H1 (cell line): ENCODE measurements at regions not wholly inside any gene's neighbourhood (a gene's known extent, or its start where the extent isn't known, plus 50 kb on each side); places are given as distances from the start of the nearest gene placed in this dataset.

ENCODE experiments used
- EGR1 ChIP-seq: IDR thresholded peaks from 2 replicates; pipeline ENCODE4 v1.6.1; 2011; ENCODE audit warnings: low read depth, low read length, borderline replicate concordance
- GTF2F1 ChIP-seq: IDR thresholded peaks from 2 replicates; pipeline ENCODE4 v1.6.1; 2012; ENCODE audit warnings: low read depth, low read length, improper control_type of control experiment, borderline replicate concordance
- JUND ChIP-seq: IDR thresholded peaks from 2 replicates; pipeline ENCODE4 v1.6.1; 2011; ENCODE audit warnings: mild to moderate bottlenecking, improper control_type of control experiment, low read length
- POLR2A ChIP-seq, 2 experiments: IDR thresholded peaks; 1 replicate in 1 of 2; 2 replicates in 1 of 2; pipeline ENCODE4 v1.6.1; 2011; ENCODE audit warnings: low read depth in 2 of 2, low read length in 2 of 2, mild to moderate bottlenecking in 2 of 2; ENCODE audit errors: control extremely low read depth in 1 of 2
- POU5F1 ChIP-seq: IDR thresholded peaks from 2 replicates; pipeline ENCODE4 v1.6.1; 2011; ENCODE audit warnings: low read depth, mild to moderate bottlenecking, low read length, moderate library complexity
- RFX5 ChIP-seq: IDR thresholded peaks from 2 replicates; pipeline ENCODE4 v1.6.1; 2011; ENCODE audit warnings: low read depth, low read length, improper control_type of control experiment, borderline replicate concordance
- SP2 ChIP-seq: IDR thresholded peaks from 2 replicates; pipeline ENCODE4 v1.6.1; 2012; ENCODE audit warnings: mild to moderate bottlenecking, low read length, inconsistent platforms
- TAF1 ChIP-seq: IDR thresholded peaks from 2 replicates; pipeline ENCODE4 v1.6.1; 2011; ENCODE audit warnings: mild to moderate bottlenecking, low read depth, low read length
- TF ChIP-seq, protein P1 (sequence below): fragments of 300-600 bp; sonication (generic); IDR thresholded peaks from 2 replicates; pipeline ENCODE4 v1.7.1; 2012; ENCODE audit warnings: low read length, moderate library complexity, mild to moderate bottlenecking, inconsistent platforms; ENCODE audit not compliant: insufficient replicate concordance
- TF ChIP-seq, protein P2 (sequence below): IDR thresholded peaks from 2 replicates; pipeline ENCODE4 v1.6.1; 2011; ENCODE audit warnings: low read depth, mild to moderate bottlenecking, low read length; ENCODE audit not compliant: insufficient read depth

DNA sequence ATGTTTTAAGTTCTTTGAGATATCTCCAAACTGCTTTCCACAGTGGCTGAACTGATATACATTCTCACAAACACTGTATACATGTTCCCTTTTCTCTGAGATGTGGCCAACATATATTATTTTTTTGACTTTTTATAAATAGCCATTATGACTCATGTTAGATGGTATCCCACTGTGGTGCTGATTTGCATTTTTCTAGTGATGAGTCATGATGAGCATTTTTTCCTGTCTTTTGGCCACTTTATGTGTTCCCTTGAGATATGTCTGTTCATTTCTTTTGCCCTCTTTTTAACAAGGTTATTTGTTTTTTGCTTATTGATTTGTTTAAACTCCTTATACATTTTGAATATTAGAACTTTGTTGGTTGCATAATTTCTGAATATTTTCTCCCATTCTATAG lies 1055.1 kb downstream of the NXPH1 start (continued):
- TF ChIP-seq, protein P1, sequence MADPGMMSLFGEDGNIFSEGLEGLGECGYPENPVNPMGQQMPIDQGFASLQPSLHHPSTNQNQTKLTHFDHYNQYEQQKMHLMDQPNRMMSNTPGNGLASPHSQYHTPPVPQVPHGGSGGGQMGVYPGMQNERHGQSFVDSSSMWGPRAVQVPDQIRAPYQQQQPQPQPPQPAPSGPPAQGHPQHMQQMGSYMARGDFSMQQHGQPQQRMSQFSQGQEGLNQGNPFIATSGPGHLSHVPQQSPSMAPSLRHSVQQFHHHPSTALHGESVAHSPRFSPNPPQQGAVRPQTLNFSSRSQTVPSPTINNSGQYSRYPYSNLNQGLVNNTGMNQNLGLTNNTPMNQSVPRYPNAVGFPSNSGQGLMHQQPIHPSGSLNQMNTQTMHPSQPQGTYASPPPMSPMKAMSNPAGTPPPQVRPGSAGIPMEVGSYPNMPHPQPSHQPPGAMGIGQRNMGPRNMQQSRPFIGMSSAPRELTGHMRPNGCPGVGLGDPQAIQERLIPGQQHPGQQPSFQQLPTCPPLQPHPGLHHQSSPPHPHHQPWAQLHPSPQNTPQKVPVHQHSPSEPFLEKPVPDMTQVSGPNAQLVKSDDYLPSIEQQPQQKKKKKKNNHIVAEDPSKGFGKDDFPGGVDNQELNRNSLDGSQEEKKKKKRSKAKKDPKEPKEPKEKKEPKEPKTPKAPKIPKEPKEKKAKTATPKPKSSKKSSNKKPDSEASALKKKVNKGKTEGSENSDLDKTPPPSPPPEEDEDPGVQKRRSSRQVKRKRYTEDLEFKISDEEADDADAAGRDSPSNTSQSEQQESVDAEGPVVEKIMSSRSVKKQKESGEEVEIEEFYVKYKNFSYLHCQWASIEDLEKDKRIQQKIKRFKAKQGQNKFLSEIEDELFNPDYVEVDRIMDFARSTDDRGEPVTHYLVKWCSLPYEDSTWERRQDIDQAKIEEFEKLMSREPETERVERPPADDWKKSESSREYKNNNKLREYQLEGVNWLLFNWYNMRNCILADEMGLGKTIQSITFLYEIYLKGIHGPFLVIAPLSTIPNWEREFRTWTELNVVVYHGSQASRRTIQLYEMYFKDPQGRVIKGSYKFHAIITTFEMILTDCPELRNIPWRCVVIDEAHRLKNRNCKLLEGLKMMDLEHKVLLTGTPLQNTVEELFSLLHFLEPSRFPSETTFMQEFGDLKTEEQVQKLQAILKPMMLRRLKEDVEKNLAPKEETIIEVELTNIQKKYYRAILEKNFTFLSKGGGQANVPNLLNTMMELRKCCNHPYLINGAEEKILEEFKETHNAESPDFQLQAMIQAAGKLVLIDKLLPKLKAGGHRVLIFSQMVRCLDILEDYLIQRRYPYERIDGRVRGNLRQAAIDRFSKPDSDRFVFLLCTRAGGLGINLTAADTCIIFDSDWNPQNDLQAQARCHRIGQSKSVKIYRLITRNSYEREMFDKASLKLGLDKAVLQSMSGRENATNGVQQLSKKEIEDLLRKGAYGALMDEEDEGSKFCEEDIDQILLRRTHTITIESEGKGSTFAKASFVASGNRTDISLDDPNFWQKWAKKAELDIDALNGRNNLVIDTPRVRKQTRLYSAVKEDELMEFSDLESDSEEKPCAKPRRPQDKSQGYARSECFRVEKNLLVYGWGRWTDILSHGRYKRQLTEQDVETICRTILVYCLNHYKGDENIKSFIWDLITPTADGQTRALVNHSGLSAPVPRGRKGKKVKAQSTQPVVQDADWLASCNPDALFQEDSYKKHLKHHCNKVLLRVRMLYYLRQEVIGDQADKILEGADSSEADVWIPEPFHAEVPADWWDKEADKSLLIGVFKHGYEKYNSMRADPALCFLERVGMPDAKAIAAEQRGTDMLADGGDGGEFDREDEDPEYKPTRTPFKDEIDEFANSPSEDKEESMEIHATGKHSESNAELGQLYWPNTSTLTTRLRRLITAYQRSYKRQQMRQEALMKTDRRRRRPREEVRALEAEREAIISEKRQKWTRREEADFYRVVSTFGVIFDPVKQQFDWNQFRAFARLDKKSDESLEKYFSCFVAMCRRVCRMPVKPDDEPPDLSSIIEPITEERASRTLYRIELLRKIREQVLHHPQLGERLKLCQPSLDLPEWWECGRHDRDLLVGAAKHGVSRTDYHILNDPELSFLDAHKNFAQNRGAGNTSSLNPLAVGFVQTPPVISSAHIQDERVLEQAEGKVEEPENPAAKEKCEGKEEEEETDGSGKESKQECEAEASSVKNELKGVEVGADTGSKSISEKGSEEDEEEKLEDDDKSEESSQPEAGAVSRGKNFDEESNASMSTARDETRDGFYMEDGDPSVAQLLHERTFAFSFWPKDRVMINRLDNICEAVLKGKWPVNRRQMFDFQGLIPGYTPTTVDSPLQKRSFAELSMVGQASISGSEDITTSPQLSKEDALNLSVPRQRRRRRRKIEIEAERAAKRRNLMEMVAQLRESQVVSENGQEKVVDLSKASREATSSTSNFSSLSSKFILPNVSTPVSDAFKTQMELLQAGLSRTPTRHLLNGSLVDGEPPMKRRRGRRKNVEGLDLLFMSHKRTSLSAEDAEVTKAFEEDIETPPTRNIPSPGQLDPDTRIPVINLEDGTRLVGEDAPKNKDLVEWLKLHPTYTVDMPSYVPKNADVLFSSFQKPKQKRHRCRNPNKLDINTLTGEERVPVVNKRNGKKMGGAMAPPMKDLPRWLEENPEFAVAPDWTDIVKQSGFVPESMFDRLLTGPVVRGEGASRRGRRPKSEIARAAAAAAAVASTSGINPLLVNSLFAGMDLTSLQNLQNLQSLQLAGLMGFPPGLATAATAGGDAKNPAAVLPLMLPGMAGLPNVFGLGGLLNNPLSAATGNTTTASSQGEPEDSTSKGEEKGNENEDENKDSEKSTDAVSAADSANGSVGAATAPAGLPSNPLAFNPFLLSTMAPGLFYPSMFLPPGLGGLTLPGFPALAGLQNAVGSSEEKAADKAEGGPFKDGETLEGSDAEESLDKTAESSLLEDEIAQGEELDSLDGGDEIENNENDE: no peak
- no peak for TF ChIP-seq EGR1
- TF ChIP-seq TAF1: no peak
- TF ChIP-seq SP2: no peak
- TF ChIP-seq, protein P2, sequence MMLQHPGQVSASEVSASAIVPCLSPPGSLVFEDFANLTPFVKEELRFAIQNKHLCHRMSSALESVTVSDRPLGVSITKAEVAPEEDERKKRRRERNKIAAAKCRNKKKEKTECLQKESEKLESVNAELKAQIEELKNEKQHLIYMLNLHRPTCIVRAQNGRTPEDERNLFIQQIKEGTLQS: no peak
- TF ChIP-seq POLR2A (IDR thresholded peaks at IDR 0.05; ENCODE audit: control extremely low read depth in 1 of 2, low read depth in 2 of 2, low read length in 2 of 2): no peak
- no peak for TF ChIP-seq JUND
- TF ChIP-seq GTF2F1: no peak
- TF ChIP-seq POU5F1: no peak
- no peak for TF ChIP-seq RFX5
- TF ChIP-seq, all 59 proteins: peak for 0
